Heart left ventricle (tissue), 13 donors: ENCODE measurements at regions not wholly inside any gene's neighbourhood (a gene's known extent, or its start where the extent isn't known, plus 50 kb on each side); places are given as distances from the start of the nearest gene placed in this dataset.
A peak's percentile ranks its signal among the peaks of the same experiment; 100 is the strongest.

ENCODE experiments used
- CTCF ChIP-seq, 12 donors: fragments of 200-600 bp; sonication (generic) in 4 of 12; IDR thresholded peaks; one replicate each; pipeline versions ENCODE4 v1.5.0 to v1.8.0; 2018 to 2022; ENCODE audit warnings: antibody characterized with exemption in 12 of 12, mild to moderate bottlenecking in 5 of 12
- POLR2A ChIP-seq, 2 donors: fragments of 450-650 bp; IDR thresholded peaks; one replicate each; pipeline ENCODE4 v1.6.1; 2017; ENCODE audit warnings: antibody characterized with exemption in 2 of 2, mild to moderate bottlenecking in 2 of 2, moderate library complexity in 2 of 2
- donor health status: ischemic (EF 13 %, LVEDD 7.1; RV severe dilation, severe dysfunction).
- donor health status: DM: no; HTN: yes; CAD: no.
- donor health status: DM: no; HTN: no; CAD: no.
- donor health status: ischemic (EF 25% LVEDD 6.9; RV normal size, moderate dysfunction).
- donor health status: ischemic (EF 25% LVEDD 5.7; RV mildly dilated, moderate dysfunction).
- donor health status: ischemic (EF 35%, LVEDD 5.7; RV mildly dilated, moderate dysfunction).
- donor health status: nonischemic (EF 11% LVEDD 7.7; RV severe dilation, severe dysfunction).
- donor health status: DM: yes; HTN: yes; CAD: no.
- donor health status: PGD.
- donor health status: ischemic (EF 29% LVEDD 5.4; RV normal size, mild dysfunction).
- donor health status: nonischemic (EF 23%, LVEDD 6.1; RV moderate dilation, normal function).

- TF ChIP-seq CTCF (IDR thresholded peaks at IDR 0.05) (peak; percentile 59 to 81 (median 66)), POLR2A (IDR thresholded peaks at IDR 0.05) (no peak)
These were observed 381.1 kb downstream of the SEC23A start for GRCh38 chr14:38721822-38722431.
